ENCODE measurements at regions not wholly inside any gene's neighbourhood (a gene's known extent, or its start where the extent isn't known, plus 50 kb on each side); places are given as distances from the start of the nearest gene placed in this dataset.

- Histone ChIP-seq H3K4me3 (replicated peaks in 1 of 3; ENCODE audit: insufficient read depth in 1 of 3, low read depth in 2 of 3, low read length in 3 of 3) (no peak overlapping the region), H3K79me2 (ENCODE audit: insufficient read depth, low read length) (no peaks in the 10 kb centered on the region), H3K27ac (ENCODE audit: extremely low read length, insufficient read depth, low read length) (no peak overlapping the region), H3K9me3 (ENCODE audit: low read length) (no peaks in the 10 kb centered on the region), H3K9ac (ENCODE audit: insufficient read depth, low read depth, low read length) (no peak overlapping the region), H3K4me1 (ENCODE audit: insufficient read depth, low read length) (no peaks in the 10 kb centered on the region), H2AFZ (ENCODE audit: low read length) (no peak overlapping the region), H3K4me2 (ENCODE audit: low read depth, low read length) (no peak overlapping the region), H3K27me3 (ENCODE audit: control insufficient read depth in 1 of 2, insufficient read depth in 2 of 2, low read length in 2 of 2) (no peaks in the 10 kb centered on the region), H3K36me3 (replicated peaks in 1 of 2; ENCODE audit: control insufficient read depth in 1 of 2, insufficient read depth in 2 of 2, low read length in 2 of 2) (no peaks in the 10 kb centered on the region), H4K20me1 (ENCODE audit: insufficient read depth, low read length) (no peaks in the 10 kb centered on the region)
- intact Hi-C loops (cut with micrococcal nuclease; ENCODE audit: unreplicated experiment): no loop called here
- no peak for FAIRE-seq
- WGBS (ENCODE audit: low lambda C conversion rate): 41% methylated on average over 5 of the region's 5 CpGs
- in situ Hi-C loops (cut with HindIII; ENCODE audit: extremely low pct_ligation_motif_present, low pct_unique_long_range_greater_than_20kb): no loop called here
- no peak for ATAC-seq
- BruUV-seq (replicated peaks): no TSS peak
- POLR2A ChIA-PET: no interaction called here
- no peak for DNase-seq (ENCODE audit: low spot score)
- CTCF ChIA-PET (ENCODE audit: low intra/inter-chr PET ratio, low total read pairs): no interaction called here
- TF ChIP-seq ZNF619 (CRISPR knock-in tag; IDR thresholded peaks at IDR 0.05): no peak
- no peak for TF ChIP-seq ZSCAN5A (CRISPR knock-in tag; IDR thresholded peaks at IDR 0.05; ENCODE audit: borderline replicate concordance)
- TF ChIP-seq ARNT2 (CRISPR knock-in tag; IDR thresholded peaks at IDR 0.05; ENCODE audit: low read depth): no peak
- TF ChIP-seq ZNF234 (CRISPR knock-in tag; conservative IDR thresholded peaks at IDR 0.05): no peak
- no peak for TF ChIP-seq ZNF720 (CRISPR knock-in tag; IDR thresholded peaks at IDR 0.05)
- no peak for TF ChIP-seq DDIT3 (CRISPR knock-in tag; IDR thresholded peaks at IDR 0.05)
- no peak for TF ChIP-seq MTERF4 (CRISPR knock-in tag; IDR thresholded peaks at IDR 0.05)
- no peak for TF ChIP-seq SRY (CRISPR knock-in tag; IDR thresholded peaks at IDR 0.05)
- no peak for TF ChIP-seq ZNF367 (CRISPR knock-in tag; IDR thresholded peaks at IDR 0.05; ENCODE audit: borderline replicate concordance)
- TF ChIP-seq SMAD3 (CRISPR knock-in tag; IDR thresholded peaks at IDR 0.05): no peak
- no peak for TF ChIP-seq ZBTB4 (CRISPR knock-in tag; IDR thresholded peaks at IDR 0.05; ENCODE audit: borderline replicate concordance)
- no peak for TF ChIP-seq ZNF484 (CRISPR knock-in tag; IDR thresholded peaks at IDR 0.05; ENCODE audit: borderline replicate concordance, low read depth)
- no peak for TF ChIP-seq RFXANK (CRISPR knock-in tag; IDR thresholded peaks at IDR 0.05)
- TF ChIP-seq ATF7 (IDR thresholded peaks at IDR 0.05): no peak
- no peak for TF ChIP-seq ATF7 (CRISPR knock-in tag; IDR thresholded peaks at IDR 0.05)
- no peak for TF ChIP-seq PAXIP1 (CRISPR knock-in tag; conservative IDR thresholded peaks at IDR 0.05)
- no peak for TF ChIP-seq HNRNPLL (IDR thresholded peaks at IDR 0.05; ENCODE audit: low read depth, low read length, poor library complexity, severe bottlenecking)
Observed at GRCh38 chr13:59342400-59342799, 821.3 kb downstream of the DIAPH3 start.

Data from HepG2 (cell line).